ENCODE measurements at regions not wholly inside any gene's neighbourhood (a gene's known extent, or its start where the extent isn't known, plus 50 kb on each side); places are given as distances from the start of the nearest gene placed in this dataset.

DNA sequence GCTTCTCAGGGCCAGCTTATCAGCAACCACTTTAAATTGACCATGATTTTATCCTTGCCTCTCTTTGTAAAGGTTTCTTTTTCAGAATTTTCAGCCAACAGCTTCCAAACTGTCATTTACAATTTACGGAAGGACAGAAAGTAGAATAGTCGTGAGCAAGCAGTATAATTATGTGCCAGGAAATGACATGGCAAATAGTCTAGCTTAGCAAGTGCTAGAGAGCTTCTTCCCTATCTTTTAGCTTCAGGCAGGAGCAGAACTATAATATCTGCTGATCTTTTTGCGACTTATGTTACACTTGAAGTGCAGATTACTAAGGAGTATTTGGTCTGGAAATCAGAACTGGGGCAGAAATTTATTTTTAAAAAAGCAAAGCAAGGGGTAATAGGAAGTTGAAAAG is 123.0 kb upstream of the AP1S2 start:
- DNase-seq = no peak

- no peak for DNase-seq
These were observed 121.8 kb upstream of the AP1S2 start for GRCh38 chrX:15976396-15976795.

DNA sequence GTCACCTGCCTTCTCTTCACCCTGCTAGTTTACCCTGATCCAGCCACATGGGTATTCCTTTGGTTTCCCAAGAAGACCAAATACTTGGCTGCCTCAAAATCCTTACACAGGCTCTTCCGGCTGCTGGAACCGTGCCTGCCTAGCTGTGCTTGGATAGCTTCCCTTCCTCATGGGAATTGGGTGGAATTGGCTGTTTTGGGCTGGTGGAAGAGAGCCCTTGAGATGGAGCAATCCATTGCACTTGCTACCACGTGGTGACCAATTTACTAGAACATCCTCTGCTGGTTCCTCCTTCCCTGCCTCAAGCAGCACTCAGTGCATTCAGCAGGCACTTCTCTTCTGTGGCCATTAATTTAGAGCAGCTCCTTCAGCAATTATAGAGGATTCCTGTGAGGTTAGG is 119.3 kb upstream of the AP1S2 start:
- DNase-seq = no peak

GRCh38 chrX:15973299-15973698 is 118.7 kb upstream of the AP1S2 start:
- DNase-seq = peak; percentile 21

DNA sequence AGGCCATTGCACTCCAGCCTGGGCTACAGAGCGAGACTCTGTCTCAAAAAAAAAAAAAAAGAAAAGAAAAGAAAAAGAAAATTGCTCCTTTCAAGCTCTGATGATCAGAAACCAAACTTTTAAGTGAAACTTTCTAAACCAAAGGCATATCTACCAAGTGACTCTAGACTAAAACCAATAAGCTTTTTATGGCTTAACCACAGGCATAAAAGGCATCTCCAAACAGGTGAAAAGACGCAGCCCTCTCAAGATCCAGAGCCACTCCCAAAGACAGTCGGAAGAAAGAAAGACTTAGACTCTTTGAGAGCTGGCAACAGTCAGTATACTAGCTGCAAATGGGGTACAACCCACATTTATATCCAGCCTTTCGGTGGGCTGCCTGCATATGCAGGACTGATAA is 117.1 kb upstream of the AP1S2 start:
- no peak for DNase-seq

GRCh38 chrX:15963858-15964257 is 109.2 kb upstream of the AP1S2 start:
- DNase-seq = no peak

- DNase-seq = no peak
These were observed 105.6 kb upstream of the AP1S2 start for GRCh38 chrX:15960237-15960636.

- no peak for DNase-seq
These were observed 102.1 kb upstream of the AP1S2 start for GRCh38 chrX:15956681-15957080.

GRCh38 chrX:15953801-15954200 is 99.2 kb upstream of the AP1S2 start:
- DNase-seq = no peak

GRCh38 chrX:15952212-15952611 is 97.6 kb upstream of the AP1S2 start:
- no peak for DNase-seq

DNA sequence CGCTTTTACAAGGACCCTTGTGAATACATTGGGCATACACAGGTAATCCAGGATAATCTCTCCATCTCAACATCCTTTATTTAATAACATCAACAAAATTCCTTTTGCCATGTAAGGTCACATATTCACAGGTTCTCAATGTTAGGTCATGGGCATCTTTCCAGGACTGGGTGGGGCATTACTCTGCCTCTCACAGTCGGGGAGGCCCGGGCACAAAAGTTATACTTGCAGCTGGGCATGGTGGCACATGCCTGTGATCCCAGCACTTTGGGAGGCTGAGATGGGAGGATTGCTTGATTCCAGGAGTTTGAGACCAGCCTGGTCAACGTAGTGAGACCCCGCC is 93.7 kb upstream of the AP1S2 start:
- no peak for DNase-seq

- no peak for DNase-seq
These were observed 93.2 kb upstream of the AP1S2 start for GRCh38 chrX:15947648-15948317.

GRCh38 chrX:15946783-15947580 is 92.4 kb upstream of the AP1S2 start:
- DNase-seq = no peak

DNA sequence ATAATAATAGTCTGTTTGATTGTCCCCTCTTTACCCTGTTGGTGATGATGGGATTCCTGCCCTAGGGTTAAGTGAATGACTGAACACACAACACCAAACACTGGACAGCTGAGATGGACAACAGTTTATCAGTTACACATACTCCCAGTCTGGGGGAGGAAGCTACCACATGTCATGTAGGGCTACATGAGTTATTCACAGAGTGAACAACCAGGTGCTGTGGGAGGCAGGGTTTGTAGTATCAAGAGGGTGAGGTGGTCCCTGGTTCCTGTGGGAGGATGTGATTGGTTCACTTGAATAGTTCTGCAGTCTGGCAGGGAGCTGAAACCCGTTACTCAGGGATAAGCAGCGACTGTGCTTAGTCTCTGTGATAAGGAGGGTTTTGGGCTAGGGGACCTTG is 88.8 kb upstream of the AP1S2 start:
- DNase-seq = no peak

DNA sequence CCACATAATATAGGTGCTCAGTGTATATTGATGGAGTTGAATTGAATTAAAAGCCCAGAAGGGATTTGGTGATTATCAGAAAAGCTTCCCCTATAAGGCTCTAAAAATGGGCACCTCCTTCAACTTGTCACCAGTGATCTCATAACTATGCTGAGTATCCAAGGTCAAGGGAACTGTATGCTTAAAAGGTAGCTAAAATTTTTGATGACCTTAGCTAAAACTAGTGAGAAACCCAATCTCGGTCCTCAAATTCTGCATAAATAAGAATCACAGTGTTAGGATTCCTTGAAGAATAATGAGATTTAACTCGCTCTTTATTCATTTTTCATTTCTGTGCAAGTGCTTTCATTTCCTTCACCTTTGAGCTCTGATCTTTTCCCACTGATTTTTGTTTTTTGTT is 87.7 kb upstream of the AP1S2 start:
- no peak for DNase-seq

GRCh38 chrX:15939737-15940136 is 85.1 kb upstream of the AP1S2 start:
- DNase-seq = no peak

DNA sequence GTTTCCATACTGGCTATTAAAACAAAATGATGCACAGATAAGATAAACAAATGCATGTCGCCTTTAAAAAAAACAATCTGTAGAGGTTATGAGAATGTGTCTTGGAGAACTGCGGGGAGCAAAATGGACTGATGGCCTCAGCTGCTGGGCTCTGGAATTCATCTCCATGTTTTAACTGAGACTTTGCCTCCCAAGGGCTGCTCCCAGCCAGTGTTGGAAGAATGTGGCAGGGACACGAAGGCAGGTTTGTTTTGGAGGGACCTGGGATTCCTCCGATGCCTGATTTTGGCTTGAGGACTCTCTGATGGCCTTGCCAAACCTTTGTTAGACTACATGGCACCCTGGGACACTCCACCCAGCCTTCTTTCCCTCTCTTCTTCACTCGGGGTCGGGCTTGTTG is 83.5 kb upstream of the AP1S2 start:
- no peak for DNase-seq

DNA sequence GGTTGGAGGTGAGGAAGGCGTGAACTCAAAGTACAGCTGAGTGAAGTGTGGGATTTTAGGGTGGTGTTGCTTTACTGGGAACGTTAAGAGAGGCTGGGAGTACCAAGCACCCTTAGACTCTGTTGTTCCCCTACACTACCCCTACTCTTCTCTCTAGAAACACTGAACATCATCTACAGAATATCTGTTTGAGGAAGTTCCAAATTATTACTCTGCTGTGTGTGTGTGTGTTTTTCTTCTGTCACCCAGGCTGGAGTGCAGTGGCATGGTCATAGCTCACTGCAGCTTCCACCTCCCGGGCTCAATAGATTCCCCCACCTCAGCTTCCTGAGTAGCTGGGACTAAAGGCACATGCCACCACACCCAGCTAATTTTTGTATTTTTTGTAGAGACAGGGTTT is 76.7 kb upstream of the AP1S2 start:
- no peak for DNase-seq

- no peak for DNase-seq
These were observed 76.0 kb upstream of the AP1S2 start for GRCh38 chrX:15930585-15930984.

DNA sequence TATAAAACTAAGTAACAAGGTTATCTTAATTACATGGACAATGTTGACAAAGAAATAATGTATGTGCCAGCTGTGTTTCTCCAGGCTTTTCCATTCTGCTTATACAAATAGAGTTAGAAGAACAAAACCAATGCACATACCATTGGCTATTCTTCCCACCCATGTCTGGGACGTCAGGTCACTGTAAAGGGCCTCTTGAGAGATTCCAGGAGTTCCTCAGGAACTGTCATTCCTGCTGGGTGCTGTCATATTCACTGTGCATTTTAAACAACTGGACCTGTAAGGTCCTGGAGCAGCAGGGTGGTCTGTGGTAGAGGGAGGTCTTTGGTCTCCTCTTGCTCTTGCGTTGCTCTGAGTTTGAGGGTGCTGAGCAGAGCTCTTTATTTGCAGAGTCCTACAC is 74.6 kb upstream of the AP1S2 start:
- no peak for DNase-seq

DNA sequence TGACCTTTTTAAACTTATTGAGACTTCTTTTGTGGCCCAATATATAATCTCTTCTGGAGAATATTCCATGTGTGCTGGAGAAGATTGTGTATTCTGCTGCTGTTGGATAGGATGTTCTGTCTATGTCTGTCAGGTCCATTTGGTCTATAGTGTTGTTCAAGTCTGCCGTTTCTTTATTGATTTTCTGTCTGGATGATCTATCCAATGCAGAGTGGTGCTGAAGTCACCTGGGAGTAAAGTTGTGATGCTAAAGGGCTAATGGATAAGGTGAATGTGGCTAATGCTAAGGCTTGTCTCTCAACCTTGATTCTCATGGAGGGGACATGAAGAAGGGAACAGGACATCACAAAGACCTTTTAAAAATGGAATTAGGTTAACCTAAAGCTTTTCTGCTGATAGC is 72.0 kb upstream of the AP1S2 start:
- no peak for DNase-seq

DNA sequence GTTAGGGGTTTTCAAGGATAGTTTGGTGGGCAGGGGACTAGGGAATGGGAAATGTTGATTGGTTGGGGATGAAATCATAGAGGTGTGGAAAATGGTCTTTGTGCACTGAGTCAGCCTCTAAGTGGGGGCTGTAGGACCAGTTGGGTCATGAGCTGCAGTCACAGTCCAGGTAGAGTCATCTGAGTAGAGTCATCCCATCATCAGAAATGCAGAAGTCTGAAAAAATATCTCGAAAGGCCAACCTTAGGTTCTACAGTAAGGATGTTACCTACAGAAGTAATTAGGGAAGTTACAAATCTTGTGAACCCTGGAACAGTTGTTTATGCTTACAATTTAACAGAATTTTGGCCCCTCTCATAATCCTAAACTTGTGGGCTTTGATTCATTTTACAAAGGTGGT is 63.4 kb upstream of the AP1S2 start:
- DNase-seq = no peak

GRCh38 chrX:15916704-15917084 is 62.1 kb upstream of the AP1S2 start:
- no peak for DNase-seq

GRCh38 chrX:15915959-15916703 is 61.5 kb upstream of the AP1S2 start:
- DNase-seq = no peak

Measured in CD4-positive, alpha-beta T cell treated with Interleukin-12 subunit alpha and Interleukin-12 subunit beta, for 1 hour (primary cell).